ENCODE measurements at regions not wholly inside any gene's neighbourhood (a gene's known extent, or its start where the extent isn't known, plus 50 kb on each side); places are given as distances from the start of the nearest gene placed in this dataset.

- H3K9me3 Mint-ChIP-seq = no peaks in the 10 kb centered on the region
- no peaks in the 10 kb centered on the region for H3K4me1 Mint-ChIP-seq (ENCODE audit: low read depth in 2 of 2)
- H3K36me3 Mint-ChIP-seq (ENCODE audit: insufficient read depth) = no peaks in the 10 kb centered on the region
- H3K4me3 Mint-ChIP-seq = no peak overlapping the region
- H3K27ac Mint-ChIP-seq = no peak overlapping the region
- H3K27me3 Mint-ChIP-seq = peaks cover 7 to 42% of the 10 kb centered on the region in 2 donors
- DNase-seq (no peak), ATAC-seq (replicated peaks) (no peak)
Observed at GRCh38 chr6:11633741-11634509, 96.4 kb downstream of the TMEM170B start.

DNA sequence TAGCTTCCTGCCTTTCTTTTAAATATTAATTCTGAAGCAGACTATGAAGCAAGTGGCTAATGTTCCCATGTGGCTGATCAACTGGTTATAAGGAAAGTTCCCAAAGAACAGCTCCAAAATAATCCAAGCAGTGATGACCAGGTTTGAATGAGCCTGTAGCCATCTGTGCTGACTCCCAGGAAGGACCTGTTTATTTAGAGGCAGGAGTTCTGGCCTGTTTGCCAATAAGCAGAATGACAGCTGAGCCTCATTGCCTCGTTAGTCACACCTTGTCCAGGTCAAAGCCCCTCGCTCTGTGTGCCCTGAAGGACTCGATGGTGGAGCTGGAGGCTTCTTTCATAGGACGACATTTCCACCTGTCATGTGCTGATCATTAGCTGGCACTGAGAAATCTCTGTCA lies 97.4 kb downstream of the TMEM170B start:
- Mint-ChIP-seq H3K36me3 (ENCODE audit: insufficient read depth) (no peaks in the 10 kb centered on the region), H3K4me3 (no peak overlapping the region), H3K9me3 (no peaks in the 10 kb centered on the region), H3K27me3 (peaks cover 3 to 42% of the 10 kb centered on the region in 2 donors), H3K27ac (no peak overlapping the region), H3K4me1 (ENCODE audit: low read depth in 2 of 2) (no peaks in the 10 kb centered on the region)
- DNase-seq (no peak), ATAC-seq (replicated peaks) (no peak)

DNA sequence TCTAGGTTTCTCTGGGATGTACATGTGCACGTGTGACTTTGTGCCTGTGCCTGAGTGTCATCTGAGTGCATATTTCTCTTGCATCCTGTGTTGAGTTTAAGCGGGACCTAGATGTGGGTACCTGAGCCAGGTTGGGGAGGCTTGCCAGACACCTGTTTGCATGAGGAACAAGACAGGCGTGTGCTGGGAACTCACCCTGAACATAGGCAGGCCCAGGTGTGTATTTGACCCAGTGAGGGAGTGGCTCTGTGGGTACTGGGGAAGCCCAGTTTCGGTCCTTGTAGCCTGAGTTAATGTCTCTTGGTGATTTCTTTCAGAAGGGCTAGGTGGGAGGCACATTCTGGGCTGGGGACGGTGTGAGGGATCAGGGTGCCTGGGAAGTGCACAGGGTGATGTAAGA lies 98.6 kb downstream of the TMEM170B start:
- Mint-ChIP-seq H3K4me1 (ENCODE audit: low read depth in 2 of 2) (no peaks in the 10 kb centered on the region), H3K27me3 (peaks cover 7 to 41% of the 10 kb centered on the region in 2 donors), H3K36me3 (ENCODE audit: insufficient read depth) (no peaks in the 10 kb centered on the region), H3K4me3 (no peak overlapping the region), H3K27ac (no peak overlapping the region), H3K9me3 (no peaks in the 10 kb centered on the region)
- ATAC-seq (replicated peaks) = no peak
- DNase-seq = no peak

DNA sequence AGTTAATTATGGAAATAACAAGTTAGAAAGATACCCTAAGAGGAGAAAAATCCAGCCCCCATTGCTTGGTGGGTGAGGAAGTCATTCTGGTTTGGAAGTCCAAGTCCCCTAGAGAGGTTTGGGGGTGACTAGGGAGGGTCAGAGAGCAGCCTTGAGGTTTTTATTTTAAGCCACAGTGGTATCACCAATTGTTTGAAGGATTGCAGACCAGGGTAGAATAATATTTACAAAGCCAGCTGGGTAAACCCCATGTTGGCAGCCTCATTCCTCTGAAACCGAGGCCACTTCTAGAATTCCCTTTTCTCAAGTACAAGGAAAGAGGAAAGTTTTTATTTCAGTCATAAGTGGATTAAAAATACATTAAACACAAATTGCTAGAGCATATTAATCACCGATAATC lies 99.7 kb downstream of the TMEM170B start:
- ATAC-seq (replicated peaks) = no peak

DNA sequence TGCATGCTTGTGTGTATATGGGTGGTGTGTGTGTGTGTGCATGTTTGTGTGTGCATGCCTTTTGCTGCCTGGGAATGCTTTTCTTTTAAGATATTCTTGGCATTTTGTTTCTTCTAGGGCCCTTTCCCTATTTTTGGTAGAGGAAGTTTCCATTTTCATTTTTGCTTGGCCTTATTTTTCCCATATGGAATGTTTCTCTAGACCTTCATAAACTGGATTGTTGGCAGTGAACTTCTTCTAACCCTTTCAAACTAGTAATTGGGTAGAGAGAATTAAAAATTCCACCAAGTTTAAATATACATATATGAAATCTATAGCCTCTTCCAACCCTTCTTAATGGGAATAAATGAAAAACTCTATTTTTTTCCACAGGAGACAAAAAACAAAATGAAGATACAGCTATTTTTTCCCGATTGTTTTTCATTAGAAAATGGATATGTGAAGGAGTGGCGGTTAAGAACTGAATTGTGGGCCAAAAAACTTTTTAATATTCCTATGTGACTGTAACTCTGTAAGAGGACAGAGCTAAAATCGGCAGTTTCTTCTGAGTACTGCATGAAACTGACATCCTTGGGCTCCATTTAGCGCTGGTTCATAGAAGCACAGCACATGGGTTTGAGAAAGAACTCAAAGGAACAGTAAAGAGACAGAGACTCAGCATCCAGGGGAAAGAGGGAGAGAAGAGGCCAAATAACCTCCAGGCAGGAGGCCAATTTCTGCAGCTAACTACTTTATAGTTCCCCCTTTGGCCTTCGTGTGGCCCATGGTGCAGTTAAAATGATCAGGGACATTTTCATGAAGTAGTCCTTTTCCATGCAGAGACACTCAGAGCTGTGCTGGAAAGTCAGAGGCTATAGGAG lies 102.1 kb downstream of the TMEM170B start:
- no peaks in the 10 kb centered on the region for H3K36me3 Mint-ChIP-seq (ENCODE audit: insufficient read depth)
- no peaks in the 10 kb centered on the region for H3K4me1 Mint-ChIP-seq (ENCODE audit: low read depth in 2 of 2)
- H3K9me3 Mint-ChIP-seq = no peaks in the 10 kb centered on the region
- H3K4me3 Mint-ChIP-seq = no peak overlapping the region
- no peak overlapping the region for H3K27ac Mint-ChIP-seq
- peaks cover 21 to 53% of the 10 kb centered on the region in 2 donors for H3K27me3 Mint-ChIP-seq
- DNase-seq (no peak), ATAC-seq (replicated peaks) (no peak)

More for the DNA sequence above, 99.7 kb downstream of the TMEM170B start:
- Mint-ChIP-seq H3K36me3 (ENCODE audit: insufficient read depth) (no peaks in the 10 kb centered on the region), H3K27me3 (peaks cover 15 to 45% of the 10 kb centered on the region in 2 donors), H3K27ac (no peak overlapping the region), H3K4me3 (no peak overlapping the region), H3K9me3 (no peaks in the 10 kb centered on the region), H3K4me1 (ENCODE audit: low read depth in 2 of 2) (no peaks in the 10 kb centered on the region)
- no peak for DNase-seq

DNA sequence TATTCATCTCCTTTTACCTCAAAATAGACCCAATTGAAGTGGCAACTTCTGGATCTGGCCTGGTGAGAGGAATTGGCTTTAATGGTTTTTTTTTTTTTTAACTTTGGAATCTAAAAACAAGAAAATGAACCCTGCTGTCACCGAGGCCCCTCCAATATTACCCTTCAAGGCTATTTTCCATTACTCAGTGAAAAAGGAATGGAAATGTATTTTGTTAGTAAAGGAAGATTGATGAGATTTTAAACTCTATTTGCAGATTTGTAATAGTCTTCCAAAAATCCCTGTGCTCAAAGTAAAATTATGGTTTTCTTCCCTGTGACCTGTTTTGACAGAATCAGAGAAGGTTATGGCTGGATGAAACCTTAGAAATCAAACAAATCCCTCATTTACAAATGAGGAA lies 102.9 kb downstream of the TMEM170B start:
- no peak overlapping the region for H3K27ac Mint-ChIP-seq
- H3K27me3 Mint-ChIP-seq = peaks cover 25 to 58% of the 10 kb centered on the region in 2 donors
- no peaks in the 10 kb centered on the region for H3K9me3 Mint-ChIP-seq
- H3K4me1 Mint-ChIP-seq (ENCODE audit: low read depth in 2 of 2) = no peaks in the 10 kb centered on the region
- H3K4me3 Mint-ChIP-seq = no peak overlapping the region
- ATAC-seq (replicated peaks) (no peak), DNase-seq (no peak)
- H3K36me3 Mint-ChIP-seq (ENCODE audit: insufficient read depth) = no peaks in the 10 kb centered on the region

DNA sequence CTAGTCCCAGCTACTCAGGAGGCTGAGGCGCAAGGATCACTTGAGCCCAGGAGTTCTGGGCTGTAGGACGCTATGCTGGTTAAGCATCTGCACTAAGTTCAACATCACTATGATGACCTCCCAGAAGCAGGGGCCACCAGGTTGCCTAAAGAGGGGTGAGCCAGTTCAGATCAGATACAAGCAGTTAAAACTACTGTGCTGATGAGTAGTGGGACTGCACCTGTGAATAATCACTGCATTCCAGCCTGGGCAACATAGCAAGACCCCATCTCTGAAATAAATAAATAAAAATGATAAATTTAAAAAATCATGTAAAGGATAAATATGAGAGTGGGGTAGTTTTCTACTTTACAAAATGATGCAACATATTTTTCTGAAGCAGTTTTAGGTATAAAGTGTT lies 106.5 kb downstream of the TMEM170B start:
- Mint-ChIP-seq H3K4me1 (ENCODE audit: low read depth in 2 of 2) (no peaks in the 10 kb centered on the region), H3K36me3 (ENCODE audit: insufficient read depth) (no peaks in the 10 kb centered on the region), H3K9me3 (no peaks in the 10 kb centered on the region), H3K4me3 (no peak overlapping the region), H3K27me3 (peaks cover 53 to 84% of the 10 kb centered on the region in 2 donors), H3K27ac (no peak overlapping the region)
- DNase-seq = no peak
- ATAC-seq (replicated peaks) = no peak

- Mint-ChIP-seq H3K27ac (no peak overlapping the region), H3K4me3 (no peak overlapping the region), H3K36me3 (ENCODE audit: insufficient read depth) (no peaks in the 10 kb centered on the region), H3K27me3 (peaks cover 58 to 79% of the 10 kb centered on the region in 2 donors), H3K4me1 (ENCODE audit: low read depth in 2 of 2) (no peaks in the 10 kb centered on the region), H3K9me3 (no peaks in the 10 kb centered on the region)
- ATAC-seq (replicated peaks) (no peak), DNase-seq (no peak)
Observed at GRCh38 chr6:11644601-11645000, 107.1 kb downstream of the TMEM170B start.

GRCh38 chr6:11645016-11645415 lies 107.5 kb downstream of the TMEM170B start:
- no peaks in the 10 kb centered on the region for H3K36me3 Mint-ChIP-seq (ENCODE audit: insufficient read depth)
- ATAC-seq (replicated peaks) = no peak
- DNase-seq = no peak
- H3K4me3 Mint-ChIP-seq = no peak overlapping the region
- H3K9me3 Mint-ChIP-seq = no peaks in the 10 kb centered on the region
- H3K27ac Mint-ChIP-seq = no peak overlapping the region
- H3K27me3 Mint-ChIP-seq = peaks cover 62 to 76% of the 10 kb centered on the region in 2 donors
- no peaks in the 10 kb centered on the region for H3K4me1 Mint-ChIP-seq (ENCODE audit: low read depth in 2 of 2)

- no peak overlapping the region for H3K27ac Mint-ChIP-seq
- H3K4me3 Mint-ChIP-seq = no peak overlapping the region
- H3K9me3 Mint-ChIP-seq = no peaks in the 10 kb centered on the region
- no peaks in the 10 kb centered on the region for H3K36me3 Mint-ChIP-seq (ENCODE audit: insufficient read depth)
- no peaks in the 10 kb centered on the region for H3K4me1 Mint-ChIP-seq (ENCODE audit: low read depth in 2 of 2)
- H3K27me3 Mint-ChIP-seq = peaks cover 63 to 65% of the 10 kb centered on the region in 2 donors
- ATAC-seq (replicated peaks) (no peak), DNase-seq (no peak)
Observed at GRCh38 chr6:11648436-11648775, 110.9 kb downstream of the TMEM170B start.

DNA sequence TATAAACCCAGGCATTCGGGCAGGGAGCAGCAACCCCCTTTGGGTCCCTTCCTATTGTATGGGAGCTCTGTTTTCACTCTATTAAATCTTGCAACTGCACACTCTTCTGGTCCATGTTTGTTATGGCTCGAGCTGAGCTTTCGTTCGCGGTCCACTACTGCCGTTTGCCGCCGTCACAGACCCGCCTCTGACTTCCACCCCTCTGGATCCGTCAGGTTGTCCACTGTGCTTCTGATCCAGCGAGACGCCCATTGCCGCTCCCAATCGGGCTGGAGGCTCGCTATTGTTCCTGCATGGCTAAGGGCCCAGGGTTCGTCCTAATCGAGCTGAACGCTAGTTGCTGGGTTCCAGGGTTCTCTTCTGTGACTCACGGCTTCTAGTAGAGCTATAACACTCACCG lies 111.3 kb downstream of the TMEM170B start:
- Mint-ChIP-seq H3K4me1 (ENCODE audit: low read depth in 2 of 2) (no peaks in the 10 kb centered on the region), H3K4me3 (no peak overlapping the region), H3K9me3 (no peaks in the 10 kb centered on the region), H3K27me3 (peaks cover 61% of the 10 kb centered on the region in 2 donors), H3K36me3 (ENCODE audit: insufficient read depth) (no peaks in the 10 kb centered on the region), H3K27ac (no peak overlapping the region)
- DNase-seq = no peak
- ATAC-seq (replicated peaks) = no peak

- no peaks in the 10 kb centered on the region for H3K36me3 Mint-ChIP-seq (ENCODE audit: insufficient read depth)
- no peak overlapping the region for H3K4me3 Mint-ChIP-seq
- peaks cover 67 to 71% of the 10 kb centered on the region in 2 donors for H3K27me3 Mint-ChIP-seq
- H3K4me1 Mint-ChIP-seq (ENCODE audit: low read depth in 2 of 2) = no peaks in the 10 kb centered on the region
- no peak for ATAC-seq (replicated peaks)
- no peak for DNase-seq
- no peaks in the 10 kb centered on the region for H3K9me3 Mint-ChIP-seq
- no peak overlapping the region for H3K27ac Mint-ChIP-seq
Observed at GRCh38 chr6:11650025-11650696, 112.6 kb downstream of the TMEM170B start.

GRCh38 chr6:11650711-11651110 lies 113.2 kb downstream of the TMEM170B start:
- no peaks in the 10 kb centered on the region for H3K36me3 Mint-ChIP-seq (ENCODE audit: insufficient read depth)
- peaks cover 62 to 67% of the 10 kb centered on the region in 2 donors for H3K27me3 Mint-ChIP-seq
- no peak overlapping the region for H3K4me3 Mint-ChIP-seq
- peaks cover 0 to 2% of the 10 kb centered on the region in 2 donors for H3K4me1 Mint-ChIP-seq (ENCODE audit: low read depth in 2 of 2)
- ATAC-seq (replicated peaks) (no peak), DNase-seq (no peak)
- H3K9me3 Mint-ChIP-seq = no peaks in the 10 kb centered on the region
- no peak overlapping the region for H3K27ac Mint-ChIP-seq
